ENCODE measurements at regions not wholly inside any gene's neighbourhood (a gene's known extent, or its start where the extent isn't known, plus 50 kb on each side); places are given as distances from the start of the nearest gene placed in this dataset.

DNA sequence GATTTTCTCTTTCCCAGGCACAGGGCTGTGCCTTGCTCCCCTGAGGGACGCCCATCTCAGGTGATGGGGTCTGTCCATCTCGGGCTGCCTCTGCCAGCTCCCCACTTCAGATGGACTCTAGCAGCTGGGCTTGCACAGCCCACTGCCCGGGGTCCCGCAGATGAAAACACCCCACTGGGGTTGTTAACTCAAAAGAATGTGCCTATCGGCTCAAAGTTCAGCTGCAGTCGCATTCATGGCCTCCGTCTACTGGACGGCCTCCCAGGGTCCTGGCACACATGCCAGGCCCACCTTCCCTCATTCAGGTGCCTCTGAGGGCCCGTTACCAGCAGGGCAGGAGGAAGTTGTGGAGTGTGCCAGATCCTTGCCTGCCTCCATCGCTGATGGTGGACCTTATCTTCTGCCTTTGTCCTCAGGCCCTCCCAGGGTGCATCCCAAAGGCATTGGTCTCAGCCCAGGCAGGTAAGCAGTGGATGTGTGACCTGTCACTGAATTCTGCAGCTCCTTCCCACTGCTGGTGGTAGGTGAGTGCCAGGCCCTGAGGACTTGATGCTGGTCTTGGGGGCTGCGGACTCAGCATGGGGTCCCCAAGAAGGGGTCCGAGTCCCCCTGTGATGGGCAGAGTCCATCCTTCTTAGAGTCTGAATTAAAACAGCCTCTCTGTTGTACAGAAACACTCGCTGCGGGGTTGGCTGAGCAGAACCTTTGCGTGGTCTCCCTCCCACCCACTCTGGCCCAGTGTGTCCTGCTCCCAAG lies 324.6 kb upstream of the DIO3 start:
- FAIRE-seq (no peak), DNase-seq (ENCODE audit: insufficient read length, low spot score) (no peak)
- no peak for TF ChIP-seq PAX5 (IDR thresholded peaks at IDR 0.05; ENCODE audit: insufficient read depth, low read length, severe bottlenecking)
- TF ChIP-seq TAF1 (IDR thresholded peaks at IDR 0.05; ENCODE audit: low read depth, low read length) = no peak
- TF ChIP-seq SPI1 (IDR thresholded peaks at IDR 0.05; ENCODE audit: low read depth, low read length) = no peak
- TF ChIP-seq POLR2A (IDR thresholded peaks at IDR 0.05; ENCODE audit: low read depth, low read length) = no peak
- TF ChIP-seq POLR2AphosphoS5 (IDR thresholded peaks at IDR 0.05; ENCODE audit: low read depth, low read length) = no peak
- no peak for TF ChIP-seq POU2F2 (IDR thresholded peaks at IDR 0.05; ENCODE audit: low read depth, low read length)

DNA sequence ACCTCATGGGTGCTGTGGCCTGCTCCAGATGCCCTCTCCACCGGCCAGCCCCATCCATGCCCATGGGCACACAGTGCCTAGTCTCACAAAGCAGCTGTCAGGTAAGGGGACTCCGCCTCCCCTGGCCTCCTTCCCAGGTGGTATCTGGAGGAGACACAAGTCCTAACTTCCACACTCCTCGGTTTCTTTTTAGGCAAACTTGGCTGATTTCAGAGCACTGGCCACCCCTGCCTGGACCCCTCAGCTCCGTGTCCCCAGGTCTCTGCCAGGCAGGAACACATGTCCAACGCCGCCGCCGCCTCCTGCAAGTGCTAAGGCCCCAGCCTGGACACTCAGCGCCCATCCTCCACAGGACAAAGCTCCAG lies 324.1 kb upstream of the DIO3 start:
- no peak for FAIRE-seq
- DNase-seq (ENCODE audit: insufficient read length, low spot score) = no peak
- TF ChIP-seq POU2F2 (IDR thresholded peaks at IDR 0.05; ENCODE audit: low read depth, low read length) = no peak
- TF ChIP-seq TAF1 (IDR thresholded peaks at IDR 0.05; ENCODE audit: low read depth, low read length) = no peak
- no peak for TF ChIP-seq POLR2AphosphoS5 (IDR thresholded peaks at IDR 0.05; ENCODE audit: low read depth, low read length)
- TF ChIP-seq POLR2A (IDR thresholded peaks at IDR 0.05; ENCODE audit: low read depth, low read length) = no peak
- TF ChIP-seq SPI1 (IDR thresholded peaks at IDR 0.05; ENCODE audit: low read depth, low read length) = no peak
- no peak for TF ChIP-seq PAX5 (IDR thresholded peaks at IDR 0.05; ENCODE audit: insufficient read depth, low read length, severe bottlenecking)

DNA sequence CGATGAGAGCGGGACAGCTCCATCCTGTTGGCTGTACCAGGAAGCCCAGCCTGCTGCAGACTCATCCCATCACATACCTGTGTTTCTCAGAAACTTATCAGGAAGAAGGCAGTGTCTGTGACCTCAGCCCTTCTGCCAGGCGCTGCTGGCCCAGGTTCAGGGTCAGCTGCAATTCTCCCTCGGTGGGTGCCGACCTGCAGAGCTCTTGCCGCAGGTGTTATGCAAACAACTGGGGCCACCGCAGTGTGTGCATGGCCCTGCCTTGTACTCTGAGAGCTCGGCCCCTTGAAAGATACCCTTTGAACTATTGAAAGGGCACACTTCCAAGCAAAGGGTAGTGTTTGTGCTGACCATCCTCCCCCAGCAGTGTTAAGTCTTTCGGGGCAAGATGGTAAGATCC lies 322.2 kb upstream of the DIO3 start:
- TF ChIP-seq POLR2A (IDR thresholded peaks at IDR 0.05; ENCODE audit: low read depth, low read length) (no peak), PAX5 (IDR thresholded peaks at IDR 0.05; ENCODE audit: insufficient read depth, low read length, severe bottlenecking) (no peak), POLR2AphosphoS5 (IDR thresholded peaks at IDR 0.05; ENCODE audit: low read depth, low read length) (no peak), TAF1 (IDR thresholded peaks at IDR 0.05; ENCODE audit: low read depth, low read length) (no peak), POU2F2 (IDR thresholded peaks at IDR 0.05; ENCODE audit: low read depth, low read length) (no peak), SPI1 (IDR thresholded peaks at IDR 0.05; ENCODE audit: low read depth, low read length) (no peak)
- DNase-seq (ENCODE audit: insufficient read length, low spot score) (no peak), FAIRE-seq (no peak)

DNA sequence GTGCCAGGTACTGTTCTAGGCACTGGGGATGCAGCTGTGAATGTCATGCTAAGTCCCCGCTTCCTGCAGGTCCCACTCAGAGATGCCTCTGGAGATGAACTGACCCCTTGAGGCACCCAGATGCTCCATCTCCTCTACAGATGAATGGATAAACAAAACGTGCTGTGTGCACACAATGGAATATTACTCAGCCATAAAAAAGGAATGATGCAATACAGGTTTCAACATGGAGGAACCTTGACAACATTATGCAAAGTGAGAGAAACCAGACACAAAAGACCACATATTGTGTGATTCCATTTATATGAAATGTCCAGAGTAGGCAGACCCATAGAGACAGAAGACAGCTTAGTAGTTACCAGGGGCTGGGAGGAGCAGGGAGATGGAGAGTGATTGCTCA lies 320.1 kb upstream of the DIO3 start:
- DNase-seq (ENCODE audit: insufficient read length, low spot score) (no peak), FAIRE-seq (no peak)
- TF ChIP-seq TAF1 (IDR thresholded peaks at IDR 0.05; ENCODE audit: low read depth, low read length) (no peak), POU2F2 (IDR thresholded peaks at IDR 0.05; ENCODE audit: low read depth, low read length) (no peak), SPI1 (IDR thresholded peaks at IDR 0.05; ENCODE audit: low read depth, low read length) (no peak), POLR2AphosphoS5 (IDR thresholded peaks at IDR 0.05; ENCODE audit: low read depth, low read length) (no peak), PAX5 (IDR thresholded peaks at IDR 0.05; ENCODE audit: insufficient read depth, low read length, severe bottlenecking) (no peak), POLR2A (IDR thresholded peaks at IDR 0.05; ENCODE audit: low read depth, low read length) (no peak)

DNA sequence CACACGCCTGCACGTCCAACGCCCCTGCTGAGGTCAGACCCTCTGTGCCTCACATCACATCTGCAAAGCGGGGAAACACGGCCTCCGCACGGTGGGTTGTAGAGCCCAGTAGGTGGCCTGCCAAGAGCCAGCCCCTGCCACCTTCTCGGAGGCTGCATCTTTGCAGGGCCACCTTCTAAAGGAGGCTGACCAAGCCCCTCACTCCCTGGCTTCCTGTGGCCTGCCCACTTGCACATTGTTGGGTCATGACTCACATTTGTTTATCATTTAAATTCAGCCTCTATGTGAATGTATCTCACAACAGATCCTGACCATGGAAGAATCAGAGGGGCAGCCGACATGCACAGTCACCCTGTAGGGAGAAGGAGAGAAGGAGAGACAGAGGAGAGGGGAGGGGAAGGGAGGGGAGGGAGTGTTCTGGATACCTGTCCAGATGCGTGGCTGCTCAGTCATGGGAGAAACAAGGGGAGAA lies 319.5 kb upstream of the DIO3 start:
- FAIRE-seq (no peak), DNase-seq (ENCODE audit: insufficient read length, low spot score) (no peak)
- TF ChIP-seq POLR2A (IDR thresholded peaks at IDR 0.05; ENCODE audit: low read depth, low read length) (no peak), POLR2AphosphoS5 (IDR thresholded peaks at IDR 0.05; ENCODE audit: low read depth, low read length) (no peak), PAX5 (IDR thresholded peaks at IDR 0.05; ENCODE audit: insufficient read depth, low read length, severe bottlenecking) (no peak), SPI1 (IDR thresholded peaks at IDR 0.05; ENCODE audit: low read depth, low read length) (no peak), TAF1 (IDR thresholded peaks at IDR 0.05; ENCODE audit: low read depth, low read length) (no peak), POU2F2 (IDR thresholded peaks at IDR 0.05; ENCODE audit: low read depth, low read length) (no peak)

DNA sequence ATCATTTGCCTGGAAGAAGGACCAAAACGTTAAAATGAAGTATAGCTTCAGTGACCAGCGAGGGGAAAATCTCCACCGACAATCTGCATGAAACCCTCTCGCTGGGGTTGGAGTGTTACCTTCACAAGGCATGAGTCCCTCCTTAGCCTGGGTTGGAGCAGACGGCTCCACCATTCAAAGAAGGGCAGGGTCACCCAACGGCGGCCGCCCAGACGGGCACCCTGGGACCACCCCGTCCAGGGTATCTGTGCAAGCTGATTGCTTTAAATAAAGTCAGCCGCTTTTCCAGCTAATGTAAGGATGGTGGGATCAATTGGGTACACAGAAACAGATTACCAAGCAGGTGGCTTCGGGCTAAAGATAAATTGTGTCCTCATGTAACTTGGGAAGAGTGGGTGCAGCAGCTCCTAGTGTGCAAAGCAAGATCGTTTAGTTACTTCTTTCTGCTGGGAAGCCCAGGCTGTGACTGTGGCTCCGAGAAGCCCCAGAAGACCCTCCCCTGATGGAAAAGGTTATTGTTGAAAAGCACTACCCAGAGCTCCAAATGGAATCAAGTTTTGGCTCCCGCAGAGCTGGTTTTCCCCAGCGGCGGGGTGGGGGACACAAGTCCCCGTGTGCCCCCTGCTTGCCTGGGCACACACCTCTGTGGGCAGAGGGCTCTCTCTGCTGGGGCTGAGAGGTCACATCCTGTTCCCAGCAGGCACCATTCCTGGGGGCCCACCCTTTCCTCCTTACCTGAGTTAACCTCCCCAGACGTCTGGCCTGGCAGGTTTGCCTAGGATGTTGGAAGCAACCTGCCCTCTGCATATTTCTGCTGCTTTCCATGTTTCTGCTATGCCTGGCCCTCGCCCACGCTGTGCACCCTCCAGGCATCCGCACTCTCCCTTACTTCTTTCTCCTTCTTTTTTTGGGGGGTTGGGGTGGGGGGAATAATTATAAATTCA lies 318.6 kb upstream of the DIO3 start:
- TF ChIP-seq PAX5 (IDR thresholded peaks at IDR 0.05; ENCODE audit: insufficient read depth, low read length, severe bottlenecking) = no peak
- no peak for TF ChIP-seq POLR2A (IDR thresholded peaks at IDR 0.05; ENCODE audit: low read depth, low read length)
- no peak for TF ChIP-seq POLR2AphosphoS5 (IDR thresholded peaks at IDR 0.05; ENCODE audit: low read depth, low read length)
- no peak for TF ChIP-seq POU2F2 (IDR thresholded peaks at IDR 0.05; ENCODE audit: low read depth, low read length)
- TF ChIP-seq TAF1 (IDR thresholded peaks at IDR 0.05; ENCODE audit: low read depth, low read length) = no peak
- TF ChIP-seq SPI1 (IDR thresholded peaks at IDR 0.05; ENCODE audit: low read depth, low read length) = no peak
- DNase-seq (ENCODE audit: insufficient read length, low spot score) = no peak
- no peak for FAIRE-seq

DNA sequence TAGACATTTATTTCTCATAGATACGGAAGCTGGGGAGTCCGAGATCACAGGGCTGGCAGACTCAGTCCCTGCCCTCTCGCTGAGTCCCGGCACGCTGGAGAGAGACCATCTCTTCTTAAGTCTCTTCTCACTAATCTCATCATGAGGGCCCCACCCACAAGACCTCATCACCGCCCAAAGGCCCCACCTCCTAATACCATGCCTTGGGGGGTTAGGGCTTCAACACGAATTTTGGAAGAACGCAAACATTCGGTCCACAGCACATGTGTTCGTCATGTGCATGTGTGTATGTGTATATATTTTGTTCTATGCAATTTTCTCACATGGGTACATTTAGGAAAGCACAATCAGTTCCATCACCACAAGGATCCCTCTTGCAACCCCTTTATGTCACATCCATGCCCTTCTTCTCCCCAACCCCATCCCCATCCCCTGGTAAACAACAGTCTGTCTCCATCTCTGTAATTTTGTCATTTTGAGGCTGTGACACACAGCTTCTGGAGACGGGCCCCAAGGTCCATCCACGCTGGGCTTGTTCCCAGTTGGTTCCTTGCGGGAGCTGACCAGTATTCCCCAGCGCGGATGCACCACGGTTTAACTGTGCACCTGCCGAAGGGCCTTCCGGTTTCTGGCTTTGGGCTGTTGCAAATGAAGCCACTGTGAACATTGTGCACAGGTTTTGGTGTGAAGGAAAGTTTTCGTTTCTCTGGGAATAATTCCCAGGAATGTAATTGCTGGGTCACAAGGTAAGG lies 317.5 kb upstream of the DIO3 start:
- no peak for TF ChIP-seq POLR2AphosphoS5 (IDR thresholded peaks at IDR 0.05; ENCODE audit: low read depth, low read length)
- DNase-seq (ENCODE audit: insufficient read length, low spot score) (no peak), FAIRE-seq (no peak)

DNA sequence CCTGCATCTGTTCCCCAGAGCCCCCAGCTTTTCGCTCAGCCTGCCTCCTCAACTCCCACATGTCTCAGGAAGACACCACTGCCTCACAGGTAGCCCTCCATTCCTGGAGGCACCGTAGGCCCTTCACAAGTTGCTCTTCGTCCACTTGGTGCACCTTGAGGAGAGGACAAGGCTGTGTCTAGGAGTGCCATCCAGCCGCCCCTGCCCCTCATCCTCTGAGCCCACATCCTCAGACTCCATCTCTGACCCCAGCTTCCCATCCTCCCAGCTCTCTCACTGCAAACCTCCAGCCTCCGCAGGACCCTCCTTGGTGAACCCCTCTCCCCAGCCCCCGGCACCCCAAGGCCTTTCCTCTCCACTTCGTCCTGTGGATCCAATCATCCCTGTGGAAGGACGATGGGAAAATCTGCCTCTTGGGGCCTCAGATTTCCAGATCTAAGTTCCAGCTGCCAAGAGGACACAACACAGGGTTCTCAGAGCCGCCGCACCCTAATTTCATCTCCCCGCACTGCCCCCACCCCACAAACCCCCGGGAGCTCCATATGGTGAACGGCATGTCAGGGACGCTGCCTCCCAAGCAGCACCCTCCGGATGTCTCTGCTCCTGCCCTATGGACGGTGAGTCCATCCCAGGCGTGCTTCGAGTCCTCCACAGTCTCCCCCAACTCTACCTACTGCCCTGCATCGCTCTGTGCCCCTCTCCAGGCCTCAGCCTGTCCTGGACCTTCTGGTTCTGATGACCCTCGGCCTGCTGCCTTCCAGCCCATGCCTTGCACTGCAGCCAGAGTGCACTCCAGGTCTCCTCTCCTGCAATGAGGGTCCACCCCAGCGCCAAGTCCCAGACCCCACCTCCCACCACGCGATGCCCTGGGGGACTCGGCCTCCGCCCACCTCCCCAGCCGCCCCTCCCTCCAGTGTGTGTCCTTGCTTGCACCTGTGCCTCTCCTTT lies 314.1 kb upstream of the DIO3 start:
- FAIRE-seq (no peak), DNase-seq (ENCODE audit: insufficient read length, low spot score) (no peak)
- TF ChIP-seq SPI1 (IDR thresholded peaks at IDR 0.05; ENCODE audit: low read depth, low read length) (no peak), POLR2A (IDR thresholded peaks at IDR 0.05; ENCODE audit: low read depth, low read length) (no peak), POU2F2 (IDR thresholded peaks at IDR 0.05; ENCODE audit: low read depth, low read length) (no peak), POLR2AphosphoS5 (IDR thresholded peaks at IDR 0.05; ENCODE audit: low read depth, low read length) (no peak), PAX5 (IDR thresholded peaks at IDR 0.05; ENCODE audit: insufficient read depth, low read length, severe bottlenecking) (no peak), TAF1 (IDR thresholded peaks at IDR 0.05; ENCODE audit: low read depth, low read length) (no peak)
